Endothelial cell of umbilical vein (primary cell): ENCODE measurements at regions not wholly inside any gene's neighbourhood (a gene's known extent, or its start where the extent isn't known, plus 50 kb on each side); places are given as distances from the start of the nearest gene placed in this dataset.

Experiments
- BruUV-seq: library from RNA; stranded (reverse); fragments of 400-500 nt; replicated peaks from 2 replicates; lab custom pipeline; 2021; lab: Mats Ljungman, UMichigan
- CTCF ChIA-PET: fragments of 300-600, 350-600 bp; sonication (Branson Sonifier 250); formaldehyde crosslinking; loops from one replicate; lab custom pipeline; 2021; ENCODE audit warnings: antibody characterized with exemption, inconsistent platforms; lab: Charles Lee
- POLR2A ChIA-PET: fragments of 300-600, 350-600 bp; sonication (Branson Sonifier 250); formaldehyde crosslinking; loops from one replicate; lab custom pipeline; 2021; ENCODE audit warnings: antibody characterized with exemption, inconsistent platforms; lab: Charles Lee
- DNase-seq: peaks from one replicate; pipeline ENCODE4 v3.0.0-alpha.2; 2011; ENCODE audit warnings: low read depth, low spot score
- FAIRE-seq: peaks from 2 replicates; lab custom pipeline; 2011; peaks lifted over from hg19 to GRCh38; lab: Jason Lieb, UNC
- H2AFZ ChIP-seq: 2 replicates; pipeline ENCODE4 v1.6.0; 2012; ENCODE audit warnings: low read depth, low read length, control low read depth, inconsistent platforms
- H3K27ac ChIP-seq: 2 replicates; pipeline ENCODE4 v1.5.1; 2011; ENCODE audit warnings: low read depth, mild to moderate bottlenecking, control low read depth, low read length, moderate library complexity; ENCODE audit not compliant: insufficient read depth
- H3K27me3 ChIP-seq, 2 experiments: 2 replicates each; pipeline versions ENCODE4 v1.6.0 to v1.6.1; 2011; ENCODE audit warnings: low read length in 2 of 2, mixed read lengths in 1 of 2; ENCODE audit not compliant: control insufficient read depth in 2 of 2, insufficient read depth in 2 of 2
- H3K36me3 ChIP-seq, 2 experiments: 2 replicates in 1 of 2; 3 replicates in 1 of 2; pipeline ENCODE4 v1.5.1; 2011; ENCODE audit warnings: low read length in 2 of 2, mild to moderate bottlenecking in 1 of 2, moderate library complexity in 1 of 2; ENCODE audit not compliant: control insufficient read depth in 2 of 2, insufficient read depth in 2 of 2; ENCODE audit errors: extremely low read depth in 1 of 2
- H3K4me1 ChIP-seq: 3 replicates; pipeline ENCODE4 v1.5.1; 2011; ENCODE audit warnings: mild to moderate bottlenecking, low read length; ENCODE audit not compliant: control insufficient read depth, insufficient read depth; ENCODE audit errors: extremely low read depth
- H3K4me2 ChIP-seq: 2 replicates; pipeline ENCODE4 v1.6.1; 2011; ENCODE audit warnings: low read length, control low read depth, mixed read lengths; ENCODE audit not compliant: insufficient read depth
- H3K4me3 ChIP-seq, 3 experiments: fragments of 200-600 bp in 1 of 3; sonication (generic), shearing (Covaris generic) in 1 of 3; replicated peaks in 1 of 3; 2 replicates each; pipeline ENCODE4 v1.5.1; 2011 to 2016; ENCODE audit warnings: control low read depth in 3 of 3, low read length in 3 of 3, mild to moderate bottlenecking in 2 of 3, inconsistent platforms in 1 of 3, low read depth in 1 of 3, moderate library complexity in 1 of 3; ENCODE audit not compliant: insufficient read depth in 1 of 3
- H3K79me2 ChIP-seq: 2 replicates; pipeline ENCODE4 v1.6.0; 2012; ENCODE audit warnings: low read length, inconsistent platforms; ENCODE audit not compliant: control insufficient read depth, insufficient read depth
- H3K9ac ChIP-seq: replicated peaks from 2 replicates; pipeline ENCODE3; 2011; ENCODE audit warnings: low read length, control low read depth; ENCODE audit not compliant: insufficient read depth; ENCODE audit errors: extremely low read depth
- H3K9me1 ChIP-seq: replicated peaks from 3 replicates; pipeline ENCODE4 v1.6.0; 2011; ENCODE audit warnings: mild to moderate bottlenecking, low read length; ENCODE audit not compliant: control insufficient read depth, insufficient read depth; ENCODE audit errors: extremely low read depth
- H3K9me3 ChIP-seq: replicated peaks from 2 replicates; pipeline ENCODE4 v1.5.1; 2012; ENCODE audit warnings: low read length, inconsistent platforms; ENCODE audit not compliant: control insufficient read depth, insufficient read depth
- H4K20me1 ChIP-seq: replicated peaks from 2 replicates; pipeline ENCODE3; 2011; ENCODE audit warnings: mild to moderate bottlenecking, low read length; ENCODE audit not compliant: control insufficient read depth, insufficient read depth; ENCODE audit errors: extremely low read depth
- CTCF ChIP-seq, 2 donors: IDR thresholded peaks; 1 replicate in 1 of 2; 2 replicates in 1 of 2; pipeline ENCODE4 v1.5.1; 2011; ENCODE audit warnings: low read length in 2 of 2, mild to moderate bottlenecking in 2 of 2, moderate library complexity in 2 of 2, control low read depth in 1 of 2, inconsistent platforms in 1 of 2, low read depth in 1 of 2; ENCODE audit not compliant: insufficient read depth in 1 of 2; ENCODE audit errors: extremely low read depth in 1 of 2
- EZH2 ChIP-seq: IDR thresholded peaks from 2 replicates; pipeline ENCODE4 v1.6.1; 2012; ENCODE audit warnings: borderline replicate concordance, low read depth, mild to moderate bottlenecking, moderate library complexity, low read length, inconsistent platforms; ENCODE audit not compliant: severe bottlenecking
- FOS ChIP-seq: IDR thresholded peaks from 2 replicates; pipeline ENCODE4 v1.6.1; 2011; ENCODE audit warnings: mild to moderate bottlenecking, low read length, moderate library complexity, borderline replicate concordance; ENCODE audit not compliant: insufficient read depth
- GATA2 ChIP-seq: IDR thresholded peaks from 2 replicates; pipeline ENCODE4 v1.7.0; 2011; ENCODE audit warnings: low read depth, mild to moderate bottlenecking, moderate library complexity, mixed read lengths, low read length; ENCODE audit not compliant: insufficient read length, insufficient read depth
- JUN ChIP-seq: IDR thresholded peaks from 2 replicates; pipeline ENCODE4 v1.6.1; 2011; ENCODE audit warnings: borderline replicate concordance, low read depth; ENCODE audit not compliant: insufficient read length, insufficient read depth
- MAX ChIP-seq: IDR thresholded peaks from 2 replicates; pipeline ENCODE4 v1.6.1; 2011; ENCODE audit not compliant: insufficient read depth, insufficient read length
- MYC ChIP-seq: IDR thresholded peaks from one replicate; pipeline ENCODE4 v1.6.1; 2011; ENCODE audit warnings: mild to moderate bottlenecking, low read depth, low read length
- POLR2A ChIP-seq: IDR thresholded peaks from 2 replicates; pipeline ENCODE4 v1.6.1; 2012; ENCODE audit warnings: low read depth, mild to moderate bottlenecking, control low read depth, low read length
- POLR2AphosphoS5 ChIP-seq: IDR thresholded peaks from 2 replicates; pipeline ENCODE4 v1.6.1; 2012; ENCODE audit warnings: low read depth, mild to moderate bottlenecking, control low read depth, low read length, moderate library complexity; ENCODE audit not compliant: insufficient read depth
- dilution Hi-C: fragments of 300-500 bp; cut with MboI; formaldehyde crosslinking; loops from one replicate; pipeline ENCODE4 v1.15.0; 2019; ENCODE audit warnings: low sequenced_read_pairs; ENCODE audit not compliant: extremely low pct_ligation_motif_present
- intact Hi-C: fragments of 100-400 bp; cut with micrococcal nuclease; formaldehyde crosslinking; loops from one replicate; pipeline ENCODE4 v1.10.0; 2022

GRCh38 chr2:240207661-240208060, 67.2 kb upstream of the OTOS start:
- Histone ChIP-seq H3K27ac (no peak overlapping the region), H3K27me3 (no peaks in the 10 kb centered on the region), H2AFZ (no peak overlapping the region), H3K4me2 (no peak overlapping the region), H3K4me1 (no peaks in the 10 kb centered on the region), H3K4me3 (no peak overlapping the region), H3K9me3 (no peaks in the 10 kb centered on the region), H3K79me2 (no peaks in the 10 kb centered on the region), H4K20me1 (no peaks in the 10 kb centered on the region), H3K9me1 (no peaks in the 10 kb centered on the region), H3K36me3 (no peaks in the 10 kb centered on the region), H3K9ac (no peak overlapping the region)
- POLR2A ChIA-PET, result no interaction called here
- DNase-seq (no peak), FAIRE-seq (no peak)
- CTCF ChIA-PET, result no interaction called here
- BruUV-seq, result no TSS peak
- TF ChIP-seq POLR2AphosphoS5 (no peak), GATA2 (no peak), FOS (no peak), EZH2 (no peak), MYC (no peak)
- intact Hi-C loops (no loop called here), dilution Hi-C loops (no loop called here)

GRCh38 chr2:240208096-240208495, 67.6 kb upstream of the OTOS start:
- ChIA-PET POLR2A (no interaction called here), CTCF (no interaction called here)
- no peak overlapping the region for H3K9ac ChIP-seq
- no peak overlapping the region for H3K27ac ChIP-seq
- no peak overlapping the region for H3K4me2 ChIP-seq
- BruUV-seq, result no TSS peak
- H3K9me1 ChIP-seq, result no peaks in the 10 kb centered on the region
- H3K79me2 ChIP-seq, result no peaks in the 10 kb centered on the region
- no peaks in the 10 kb centered on the region for H3K9me3 ChIP-seq
- no peak overlapping the region for H3K4me3 ChIP-seq
- H3K27me3 ChIP-seq, result no peaks in the 10 kb centered on the region
- no peaks in the 10 kb centered on the region for H4K20me1 ChIP-seq
- intact Hi-C loops (no loop called here), dilution Hi-C loops (no loop called here)
- H3K36me3 ChIP-seq, result no peaks in the 10 kb centered on the region
- no peak for DNase-seq
- TF ChIP-seq FOS (no peak), CTCF (IDR thresholded peaks at IDR 0.05; ENCODE audit: extremely low read depth in 1 of 2, insufficient read depth in 1 of 2, low read depth in 1 of 2, low read length in 2 of 2) (no peak), GATA2 (no peak), MAX (no peak), EZH2 (no peak), MYC (no peak), JUN (no peak), POLR2A (no peak), POLR2AphosphoS5 (no peak)
- no peak for FAIRE-seq
- no peak overlapping the region for H2AFZ ChIP-seq
- H3K4me1 ChIP-seq, result no peaks in the 10 kb centered on the region
